Transverse colon (tissue), 3 donors: ENCODE measurements at regions not wholly inside any gene's neighbourhood (a gene's known extent, or its start where the extent isn't known, plus 50 kb on each side); places are given as distances from the start of the nearest gene placed in this dataset.
A peak's percentile ranks its signal among the peaks of the same experiment; 100 is the strongest.

ENCODE experiments used
- POLR2A ChIP-seq: fragments of 450-650 bp; IDR thresholded peaks from one replicate; pipeline ENCODE4 v1.6.1; 2016; ENCODE audit warnings: antibody characterized with exemption, mild to moderate bottlenecking, moderate library complexity
- POLR2AphosphoS5 ChIP-seq, 3 donors: sonication (generic); formaldehyde crosslinking; IDR thresholded peaks; one replicate each; pipeline ENCODE4 v1.6.1; 2016; ENCODE audit warnings: antibody characterized with exemption in 3 of 3

DNA sequence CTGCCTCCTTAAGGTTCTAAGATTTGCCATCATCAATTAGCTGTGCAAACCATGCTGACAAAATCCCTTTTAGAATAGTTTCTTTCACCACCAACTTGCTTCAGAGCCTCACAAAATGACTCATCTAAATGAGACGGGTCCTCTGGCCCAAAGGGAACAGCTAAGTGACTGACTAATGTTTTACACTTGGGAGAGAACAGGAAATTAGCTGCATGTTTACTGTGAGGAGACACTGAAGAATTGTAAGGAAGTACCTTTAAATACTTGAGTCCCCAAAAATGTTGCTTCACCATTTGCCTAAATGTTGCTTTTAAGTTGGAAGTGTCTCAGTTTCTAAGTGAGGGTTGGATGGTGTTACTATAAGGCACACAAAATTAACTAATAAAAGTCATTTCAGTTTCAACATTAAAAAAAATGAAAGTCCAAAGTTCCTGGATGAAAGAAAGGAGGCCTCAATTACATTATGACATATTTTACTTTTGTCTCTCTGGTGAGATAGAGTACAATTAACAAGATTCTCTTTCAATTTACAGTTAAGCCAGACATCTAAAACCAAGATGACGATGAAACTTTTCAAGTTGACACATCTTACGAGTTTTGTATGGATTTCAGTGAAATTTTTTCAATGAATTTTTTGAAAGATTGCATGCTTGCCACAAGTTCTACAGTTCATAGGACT lies 229.1 kb upstream of the FN1 start:
- peak in 1 of 3 donors; percentile 15 for TF ChIP-seq POLR2AphosphoS5 (IDR thresholded peaks at IDR 0.05)
- no peak for TF ChIP-seq POLR2A
